Muscle of leg (tissue), 3 donors: ENCODE measurements at regions not wholly inside any gene's neighbourhood (a gene's known extent, or its start where the extent isn't known, plus 50 kb on each side); places are given as distances from the start of the nearest gene placed in this dataset.

Experiments
- DNase-seq: peaks from one replicate; pipeline ENCODE4 v3.0.0; 2013
- H3K27ac ChIP-seq: one replicate; pipeline ENCODE4 v1.5.1; 2013; ENCODE audit warnings: mild to moderate bottlenecking, low read length, control low read depth
- H3K27me3 ChIP-seq: one replicate; pipeline ENCODE4 v1.6.1; 2013; ENCODE audit warnings: low read length; ENCODE audit not compliant: control insufficient read depth, insufficient read depth
- H3K36me3 ChIP-seq: one replicate; pipeline ENCODE4 v1.6.1; 2013; ENCODE audit warnings: low read length; ENCODE audit not compliant: control insufficient read depth, insufficient read depth
- H3K4me1 ChIP-seq: one replicate; pipeline ENCODE4 v1.6.1; 2013; ENCODE audit warnings: low read length; ENCODE audit not compliant: control insufficient read depth, insufficient read depth
- H3K4me3 ChIP-seq: one replicate; pipeline ENCODE4 v1.5.1; 2013; ENCODE audit warnings: low read length, control low read depth
- H3K9me3 ChIP-seq: replicated peaks from 2 replicates; pipeline ENCODE4 v1.6.1; 2013; ENCODE audit warnings: low read depth, low read length; ENCODE audit not compliant: control insufficient read depth
- WGBS: methylation state at CpG from one replicate; pipeline ENCODE4 v1.1.5; 2013; ENCODE audit warnings: missing lambda C conversion rate; ENCODE audit not compliant: insufficient coverage; 5-methylcytosine and 5-hydroxymethylcytosine counted together

DNA sequence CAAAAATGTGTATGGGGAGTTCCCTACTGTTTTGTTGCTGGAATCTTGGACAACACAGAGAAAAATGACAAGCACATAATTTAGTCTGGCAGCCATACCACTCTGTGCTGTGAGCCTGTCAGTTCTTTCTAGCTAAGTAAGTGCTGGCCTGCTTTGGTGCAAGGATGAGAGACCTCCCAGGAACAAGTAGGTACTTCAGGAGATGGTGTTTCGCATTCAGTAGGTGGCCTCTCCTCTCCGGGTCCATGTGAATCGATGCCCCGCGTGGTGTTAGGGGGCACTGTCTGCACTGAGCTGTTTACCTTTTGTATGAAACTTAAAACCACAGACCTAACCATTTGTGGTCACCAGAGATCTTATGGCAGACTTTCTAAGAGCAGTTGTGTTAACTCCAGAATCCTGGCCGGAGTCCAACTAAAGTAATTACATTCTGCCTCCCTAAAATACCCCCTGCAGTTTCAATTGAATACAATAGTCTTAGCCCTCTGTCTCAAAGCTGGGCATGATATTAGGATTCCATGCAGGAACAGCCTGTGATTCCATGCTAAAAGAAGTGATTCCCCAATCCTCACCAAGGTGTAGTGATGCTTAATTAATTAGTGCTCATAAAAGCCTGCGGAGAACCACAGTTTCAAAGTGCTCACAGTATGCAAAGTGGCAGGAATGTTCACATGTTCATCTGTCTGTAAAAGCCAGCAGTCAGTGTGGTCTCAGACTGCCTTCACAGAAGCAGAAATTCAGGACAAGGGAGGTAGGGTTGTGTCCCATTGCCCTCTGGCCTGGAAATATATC lies 64.2 kb downstream of the LLPH start:
- Histone ChIP-seq H3K27ac (no peak overlapping the region), H3K36me3 (no peaks in the 10 kb centered on the region), H3K4me1 (peaks cover 10% of the 10 kb centered on the region), H3K9me3 (no peaks in the 10 kb centered on the region), H3K4me3 (no peak overlapping the region), H3K27me3 (no peaks in the 10 kb centered on the region)
- no peak for DNase-seq
- WGBS, result 25% methylated on average over 5 of the region's 7 CpGs

DNA sequence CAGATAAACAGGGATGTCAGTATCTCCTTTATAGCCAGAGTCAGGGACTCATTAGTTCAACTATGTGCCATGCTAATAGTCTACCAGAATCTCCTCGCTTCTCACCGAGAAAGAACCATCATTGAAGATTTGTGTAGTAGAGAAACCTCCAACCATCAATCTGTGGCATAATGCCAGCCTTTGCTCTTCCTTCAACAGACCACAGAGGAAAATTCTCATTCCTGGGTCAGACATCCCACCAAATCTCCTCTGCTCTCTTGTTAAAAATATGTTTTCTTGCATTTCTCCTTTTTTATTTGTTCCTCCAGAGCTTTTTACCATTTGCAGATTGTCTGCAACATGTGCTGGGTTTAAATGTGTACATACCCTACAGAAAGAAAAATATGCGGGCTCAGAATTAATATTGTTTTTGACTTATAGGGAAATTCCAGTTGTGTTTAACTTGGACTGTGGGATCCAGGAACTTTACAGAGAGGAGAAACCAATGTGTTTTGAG lies 64.9 kb downstream of the LLPH start:
- H3K27me3 ChIP-seq, result no peaks in the 10 kb centered on the region
- H3K4me3 ChIP-seq, result no peak overlapping the region
- no peak for DNase-seq
- H3K9me3 ChIP-seq, result no peaks in the 10 kb centered on the region
- WGBS, result no CpG with 5 or more reads among the region's 3 CpGs
- H3K36me3 ChIP-seq, result no peaks in the 10 kb centered on the region
- no peak overlapping the region for H3K27ac ChIP-seq
- peaks cover 10% of the 10 kb centered on the region for H3K4me1 ChIP-seq

DNA sequence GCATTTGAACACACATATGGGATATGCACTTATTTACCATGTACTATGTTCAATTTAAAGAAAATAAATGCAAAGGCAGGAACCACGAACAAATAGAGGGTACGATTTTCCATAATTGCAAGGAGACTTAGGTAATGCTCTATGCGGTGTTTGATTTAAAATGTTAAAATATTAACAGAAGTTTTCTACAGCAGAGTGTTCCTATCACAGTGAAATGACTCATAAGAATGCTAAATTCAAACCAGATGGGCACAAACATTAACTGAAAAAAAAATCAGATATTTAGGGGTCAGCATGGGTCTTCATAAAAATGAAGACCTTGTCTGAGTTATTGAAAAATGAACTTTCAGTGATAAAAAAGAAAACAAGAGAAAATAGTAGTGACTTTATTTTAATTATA lies 65.4 kb downstream of the LLPH start:
- H3K27ac ChIP-seq, result no peak overlapping the region
- H3K9me3 ChIP-seq, result no peaks in the 10 kb centered on the region
- no peaks in the 10 kb centered on the region for H3K36me3 ChIP-seq
- WGBS, result no CpG with 5 or more reads among the region's 3 CpGs
- peaks cover 10% of the 10 kb centered on the region for H3K4me1 ChIP-seq
- no peak overlapping the region for H3K4me3 ChIP-seq
- DNase-seq, result no peak
- H3K27me3 ChIP-seq, result no peaks in the 10 kb centered on the region

DNA sequence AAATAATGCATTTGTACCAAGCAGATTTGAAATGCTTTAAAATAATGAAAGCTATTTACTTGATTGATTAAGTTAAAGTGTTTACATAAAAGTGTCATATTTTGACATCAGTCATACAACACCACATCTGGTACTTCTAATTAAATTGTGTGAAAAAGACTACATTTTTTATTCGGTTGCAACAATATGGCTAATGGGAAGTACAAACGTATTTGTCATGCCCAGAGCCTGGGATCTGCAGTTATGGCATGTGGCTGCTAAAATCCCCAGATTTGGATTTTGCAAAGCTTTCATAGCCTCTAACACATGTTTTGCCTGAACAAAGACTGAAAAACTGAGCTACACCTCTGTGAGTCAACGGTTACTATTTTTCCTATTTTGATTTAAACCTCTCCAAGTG lies 66.6 kb downstream of the LLPH start:
- Histone ChIP-seq H3K4me3 (no peak overlapping the region), H3K27ac (no peak overlapping the region), H3K4me1 (peaks cover 10% of the 10 kb centered on the region), H3K27me3 (no peaks in the 10 kb centered on the region), H3K36me3 (no peaks in the 10 kb centered on the region), H3K9me3 (no peaks in the 10 kb centered on the region)
- DNase-seq, result peak; percentile 47
- 80% methylated on average over 2 of the region's 3 CpGs for WGBS

DNA sequence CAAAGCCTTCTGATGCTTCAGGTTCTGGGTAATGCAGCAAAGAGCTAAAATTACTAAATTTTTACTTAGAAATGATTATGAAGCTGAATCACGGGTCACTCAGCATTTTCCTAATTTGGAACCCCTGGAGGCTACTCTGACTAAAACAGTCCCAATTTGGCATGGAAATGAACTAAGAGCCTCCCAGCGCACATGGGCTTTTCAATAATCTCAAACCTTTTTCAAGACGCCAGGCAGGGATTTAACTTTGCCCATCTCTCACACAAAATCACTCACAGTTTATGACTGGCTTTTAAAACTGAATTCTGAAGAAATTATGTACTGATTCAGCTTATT lies 68.3 kb downstream of the LLPH start:
- Histone ChIP-seq H3K27me3 (no peaks in the 10 kb centered on the region), H3K9me3 (no peaks in the 10 kb centered on the region), H3K36me3 (no peaks in the 10 kb centered on the region), H3K27ac (no peak overlapping the region), H3K4me3 (no peak overlapping the region), H3K4me1 (peaks cover 10% of the 10 kb centered on the region)
- WGBS, result 71% methylated on average over 1 of the region's 3 CpGs
- no peak for DNase-seq

DNA sequence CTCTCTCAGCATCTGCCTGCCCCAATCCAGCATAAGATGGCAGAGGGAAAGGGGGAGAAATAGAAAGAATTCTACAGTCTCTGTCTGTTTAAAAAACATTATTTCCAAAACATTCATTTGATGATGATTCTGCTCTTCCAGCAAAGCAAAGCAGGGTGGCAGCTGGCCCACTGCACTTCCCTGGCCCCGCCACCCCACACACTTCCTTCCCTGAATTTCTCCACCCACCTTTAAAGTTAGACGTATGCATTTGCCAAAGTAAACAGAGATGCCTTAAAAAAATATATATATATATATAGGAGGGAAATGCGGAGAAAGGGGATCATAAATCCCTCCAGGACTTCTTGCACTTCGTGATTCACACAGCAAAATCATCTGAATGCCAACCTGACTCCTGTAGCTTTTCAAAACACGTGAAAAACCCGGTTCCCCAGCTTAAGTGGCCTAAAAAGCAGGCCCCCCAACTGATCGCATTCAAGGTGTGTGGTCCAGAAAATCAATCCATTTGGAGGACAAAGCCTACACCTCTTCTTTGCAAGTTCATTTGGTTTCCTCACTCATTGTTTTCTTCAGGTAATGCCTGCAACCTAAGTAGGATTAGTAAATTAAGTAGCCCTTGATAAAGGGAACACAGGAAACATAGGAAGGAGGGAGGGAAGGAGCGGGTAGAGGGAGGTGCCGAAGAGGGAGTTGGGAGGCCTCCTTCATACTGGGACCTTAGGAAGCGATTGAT lies 68.8 kb downstream of the LLPH start:
- Histone ChIP-seq H3K36me3 (no peaks in the 10 kb centered on the region), H3K27ac (no peak overlapping the region), H3K27me3 (no peaks in the 10 kb centered on the region), H3K9me3 (no peaks in the 10 kb centered on the region), H3K4me3 (no peak overlapping the region), H3K4me1 (peaks cover 8% of the 10 kb centered on the region)
- WGBS, result 36% methylated on average over 5 of the region's 10 CpGs
- no peak for DNase-seq

DNA sequence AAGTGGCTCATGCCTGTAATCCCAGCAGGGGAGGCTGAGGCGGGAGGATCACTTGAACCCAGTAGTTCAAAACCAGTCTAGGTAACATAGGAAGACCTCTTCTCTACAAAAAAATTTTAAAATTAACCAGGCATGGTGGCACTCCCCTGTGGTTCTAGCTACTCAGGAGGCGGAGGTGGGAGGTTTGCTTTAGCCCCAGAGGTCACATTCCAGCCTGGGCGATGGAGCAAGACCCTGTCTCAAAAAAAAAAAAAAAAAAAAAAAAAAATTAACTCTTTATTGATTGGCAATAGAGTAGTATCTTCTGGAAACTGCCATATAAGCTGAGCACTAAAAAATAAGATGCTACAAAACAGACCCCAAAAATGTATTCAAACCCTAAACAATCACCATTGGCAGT lies 69.5 kb downstream of the LLPH start:
- Histone ChIP-seq H3K36me3 (no peaks in the 10 kb centered on the region), H3K27ac (no peak overlapping the region), H3K4me1 (peaks cover 2% of the 10 kb centered on the region), H3K27me3 (no peaks in the 10 kb centered on the region), H3K4me3 (no peak overlapping the region), H3K9me3 (no peaks in the 10 kb centered on the region)
- DNase-seq, result no peak
- no CpG with 5 or more reads among the region's 3 CpGs for WGBS

DNA sequence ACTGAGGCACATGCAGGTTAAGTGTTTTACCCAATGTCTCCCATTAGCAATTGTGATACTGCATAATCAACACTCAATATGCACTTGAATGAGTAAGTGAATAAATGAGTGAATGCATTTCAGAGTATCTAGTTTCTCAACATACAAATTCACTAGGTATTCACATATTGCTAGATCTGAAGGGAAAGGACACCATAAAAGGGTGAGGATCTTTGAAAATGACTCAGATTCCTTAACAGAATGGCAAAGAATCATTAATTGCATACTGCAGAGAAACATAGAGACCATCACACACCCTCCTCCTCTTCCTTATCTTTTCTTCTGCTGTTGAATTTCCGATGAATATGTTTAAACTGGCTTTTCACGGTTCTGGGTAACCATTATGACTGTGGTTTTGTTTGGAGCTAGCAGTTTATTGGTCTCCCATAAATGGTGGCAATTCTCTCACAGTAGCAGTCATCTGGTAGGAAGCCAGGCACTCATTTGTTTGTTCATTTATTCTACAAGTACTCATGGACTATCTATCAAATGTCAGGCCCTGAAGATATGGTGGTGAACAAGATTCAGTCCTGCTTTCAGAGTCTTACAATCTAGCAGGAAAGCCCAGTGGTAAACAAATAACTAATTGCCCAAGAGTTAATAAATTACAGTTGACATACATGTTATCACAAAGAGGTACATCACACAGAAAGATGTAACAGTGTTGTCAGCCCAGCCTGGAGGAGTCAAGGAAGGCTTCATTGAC lies 70.2 kb downstream of the LLPH start:
- WGBS, result no CpG with 5 or more reads among the region's 2 CpGs
- Histone ChIP-seq H3K27ac (no peak overlapping the region), H3K27me3 (no peaks in the 10 kb centered on the region), H3K36me3 (no peaks in the 10 kb centered on the region), H3K4me1 (peaks cover 2% of the 10 kb centered on the region), H3K4me3 (no peak overlapping the region), H3K9me3 (no peaks in the 10 kb centered on the region)
- DNase-seq, result no peak

DNA sequence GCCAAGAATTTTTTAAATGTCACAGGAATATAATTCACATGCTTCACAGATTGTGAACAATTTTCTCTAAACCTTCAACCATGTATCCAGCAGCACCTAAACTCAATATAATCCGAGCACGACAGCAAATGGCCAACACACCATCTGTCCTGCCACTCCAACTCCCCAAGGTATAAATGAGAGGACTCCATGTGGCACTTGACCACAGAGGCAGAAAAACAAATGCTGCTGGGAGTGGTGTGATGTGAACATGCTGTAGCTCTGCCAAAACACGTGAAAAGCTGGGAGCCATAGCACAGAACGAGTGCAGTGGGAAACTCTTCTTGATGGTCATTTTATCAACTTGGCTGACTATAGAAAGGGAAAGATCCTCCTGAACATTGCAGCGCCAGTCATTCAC lies 70.9 kb downstream of the LLPH start:
- Histone ChIP-seq H3K36me3 (no peaks in the 10 kb centered on the region), H3K27ac (no peak overlapping the region), H3K9me3 (no peaks in the 10 kb centered on the region), H3K27me3 (no peaks in the 10 kb centered on the region), H3K4me3 (no peak overlapping the region), H3K4me1 (peaks cover 2% of the 10 kb centered on the region)
- DNase-seq, result no peak
- WGBS, result 25% methylated on average over 2 of the region's 5 CpGs

DNA sequence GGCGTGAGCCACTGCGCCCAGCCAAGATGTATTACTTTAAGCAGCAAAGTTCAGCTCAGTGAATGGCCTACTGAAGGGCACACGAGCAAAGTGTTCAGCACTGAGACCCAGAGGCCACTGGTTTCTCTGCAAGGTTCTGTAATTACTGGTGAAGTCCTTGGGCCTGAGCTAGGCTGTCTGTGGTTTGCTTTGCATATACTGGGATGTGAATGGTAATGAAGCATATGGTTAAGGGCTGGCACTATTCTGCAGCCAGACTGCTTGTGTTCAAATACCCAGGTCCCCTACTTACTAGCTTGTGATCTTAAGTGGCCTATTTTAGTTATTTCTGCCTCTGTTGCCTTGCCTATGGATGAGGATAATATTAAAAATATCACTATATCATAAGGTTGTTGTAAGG lies 72.0 kb downstream of the LLPH start:
- peaks cover 2% of the 10 kb centered on the region for H3K4me1 ChIP-seq
- H3K4me3 ChIP-seq, result no peak overlapping the region
- no peaks in the 10 kb centered on the region for H3K9me3 ChIP-seq
- H3K27ac ChIP-seq, result no peak overlapping the region
- DNase-seq, result no peak
- WGBS, result 96% methylated on average over 3 of the region's 3 CpGs
- H3K27me3 ChIP-seq, result no peaks in the 10 kb centered on the region
- no peaks in the 10 kb centered on the region for H3K36me3 ChIP-seq
